GM21786 (cell line): ENCODE measurements at regions not wholly inside any gene's neighbourhood (a gene's known extent, or its start where the extent isn't known, plus 50 kb on each side); places are given as distances from the start of the nearest gene placed in this dataset.
"Not testable (repeated sequence)": the region's sequence is repeated elsewhere in the genome, so short reads cannot be mapped to it uniquely, and the experiment has no call there.

Experiments
- ATAC-seq: cut with Tn5 transposase; IDR thresholded peaks from one replicate; pipeline ENCODE4 v1.9.1; 2021; ENCODE audit not compliant: unreplicated experiment

GRCh38 chr2:166831930-166832329 lies 56.4 kb upstream of the XIRP2 start:
- ATAC-seq, result no peak

- no peak for ATAC-seq
Observed at GRCh38 chr2:166825914-166826313, 62.4 kb upstream of the XIRP2 start.

- ATAC-seq, result no peak
Observed at GRCh38 chr2:166814335-166814734, 73.9 kb upstream of the XIRP2 start.

GRCh38 chr2:166812166-166812891 lies 76.0 kb upstream of the XIRP2 start:
- no peak for ATAC-seq

GRCh38 chr2:166805753-166806152 lies 82.5 kb upstream of the XIRP2 start:
- ATAC-seq, result no peak

- no peak for ATAC-seq
Observed at GRCh38 chr2:166803373-166804000, 84.8 kb upstream of the XIRP2 start.

GRCh38 chr2:166802475-166802874 lies 85.8 kb upstream of the XIRP2 start:
- ATAC-seq, result no peak

GRCh38 chr2:166792808-166793207 lies 95.5 kb upstream of the XIRP2 start:
- no peak for ATAC-seq

GRCh38 chr2:166786707-166787106 lies 101.6 kb upstream of the XIRP2 start:
- ATAC-seq, result no peak

- ATAC-seq, result no peak
Observed at GRCh38 chr2:166784296-166784946, 103.9 kb upstream of the XIRP2 start.

GRCh38 chr2:166775176-166775575 lies 113.1 kb upstream of the XIRP2 start:
- no peak for ATAC-seq

GRCh38 chr2:166773308-166773949 lies 114.9 kb upstream of the XIRP2 start:
- no peak for ATAC-seq

GRCh38 chr2:166768393-166769123 lies 119.7 kb upstream of the XIRP2 start:
- no peak for ATAC-seq

GRCh38 chr2:166766769-166767322 lies 121.4 kb upstream of the XIRP2 start:
- not testable (repeated sequence) for ATAC-seq

GRCh38 chr2:166766220-166766619 lies 122.1 kb upstream of the XIRP2 start:
- no peak for ATAC-seq

- no peak for ATAC-seq
Observed at GRCh38 chr2:166765141-166765540, 123.1 kb upstream of the XIRP2 start.

- no peak for ATAC-seq
Observed at GRCh38 chr2:166764702-166765101, 123.6 kb upstream of the XIRP2 start.

GRCh38 chr2:166764216-166764615 lies 124.1 kb upstream of the XIRP2 start:
- ATAC-seq, result no peak

- ATAC-seq, result no peak
Observed at GRCh38 chr2:166762746-166763145, 125.5 kb upstream of the XIRP2 start.

GRCh38 chr2:166758956-166759355 lies 129.3 kb upstream of the XIRP2 start:
- no peak for ATAC-seq

- ATAC-seq, result no peak
Observed at GRCh38 chr2:166750624-166751023, 137.7 kb upstream of the XIRP2 start.
